Middle frontal gyrus (tissue), 1 donor: ENCODE measurements at regions not wholly inside any gene's neighbourhood (a gene's known extent, or its start where the extent isn't known, plus 50 kb on each side); places are given as distances from the start of the nearest gene placed in this dataset.
"Not testable (repeated sequence)": the region's sequence is repeated elsewhere in the genome, so short reads cannot be mapped to it uniquely, and the experiment has no call there.

Experiments used
- DNase-seq: peaks from one replicate; pipeline ENCODE4 v3.0.0-alpha.2; 2015; ENCODE audit warnings: low spot score; ENCODE audit errors: extremely low spot score

GRCh38 chr2:140178234-140178633, 1398.0 kb upstream of the NXPH2 start:
- DNase-seq = no peak

GRCh38 chr2:140177086-140177485, 1396.9 kb upstream of the NXPH2 start:
- DNase-seq = no peak

- no peak for DNase-seq
Measured at GRCh38 chr2:140173790-140174189, 1393.6 kb upstream of the NXPH2 start.

- DNase-seq = no peak
Measured at GRCh38 chr2:140164449-140164848, 1384.3 kb upstream of the NXPH2 start.

GRCh38 chr2:140158259-140158658, 1378.1 kb upstream of the NXPH2 start:
- DNase-seq = no peak

GRCh38 chr2:140157816-140158215, 1377.6 kb upstream of the NXPH2 start:
- DNase-seq = no peak

- no peak for DNase-seq
Measured at GRCh38 chr2:140154706-140155105, 1374.5 kb upstream of the NXPH2 start.

GRCh38 chr2:140154271-140154670, 1374.1 kb upstream of the NXPH2 start:
- no peak for DNase-seq

GRCh38 chr2:140144611-140145010, 1364.4 kb upstream of the NXPH2 start:
- no peak for DNase-seq

GRCh38 chr2:140138736-140139135, 1358.5 kb upstream of the NXPH2 start:
- DNase-seq = no peak

- no peak for DNase-seq
Measured at GRCh38 chr2:140136861-140137260, 1356.7 kb upstream of the NXPH2 start.

- DNase-seq = no peak
Measured at GRCh38 chr2:140136366-140136765, 1356.2 kb upstream of the NXPH2 start.

- no peak for DNase-seq
Measured at GRCh38 chr2:140128909-140129308, 1348.7 kb upstream of the NXPH2 start.

- no peak for DNase-seq
Measured at GRCh38 chr2:140122001-140122400, 1341.8 kb upstream of the NXPH2 start.

GRCh38 chr2:140117386-140117785, 1337.2 kb upstream of the NXPH2 start:
- no peak for DNase-seq

GRCh38 chr2:140108706-140109475, 1328.7 kb upstream of the NXPH2 start:
- no peak for DNase-seq

GRCh38 chr2:140091926-140092325, 1311.7 kb upstream of the NXPH2 start:
- no peak for DNase-seq

GRCh38 chr2:140086964-140087363, 1306.8 kb upstream of the NXPH2 start:
- no peak for DNase-seq

- DNase-seq = no peak
Measured at GRCh38 chr2:140085674-140086073, 1305.5 kb upstream of the NXPH2 start.

GRCh38 chr2:140079038-140079437, 1298.8 kb upstream of the NXPH2 start:
- DNase-seq = no peak

GRCh38 chr2:140076164-140076563, 1296.0 kb upstream of the NXPH2 start:
- no peak for DNase-seq

- not testable (repeated sequence) for DNase-seq
Measured at GRCh38 chr2:140073763-140074162, 1293.6 kb upstream of the NXPH2 start.

- DNase-seq = no peak
Measured at GRCh38 chr2:140067661-140068060, 1287.5 kb upstream of the NXPH2 start.
